OCI-LY3 (cell line): ENCODE measurements at regions not wholly inside any gene's neighbourhood (a gene's known extent, or its start where the extent isn't known, plus 50 kb on each side); places are given as distances from the start of the nearest gene placed in this dataset.

Experiments used
- H2AFZ ChIP-seq: fragments of 200-600, 300-600 bp; shearing (Covaris generic); 2 replicates; pipeline ENCODE4 v1.6.0; 2014; ENCODE audit warnings: antibody characterized with exemption, low read depth, low read length
- H3K27ac ChIP-seq: fragments of 200-600, 300-600 bp; sonication (generic); 2 replicates; pipeline ENCODE4 v1.5.1; 2014; ENCODE audit warnings: mild to moderate bottlenecking, low read length, moderate library complexity, mixed read lengths
- H3K27me3 ChIP-seq: fragments of 200-600, 300-600 bp; sonication (generic); 2 replicates; pipeline ENCODE4 v1.6.1; 2014; ENCODE audit warnings: low read depth, low read length, mixed read lengths
- H3K36me3 ChIP-seq: fragments of 200-600, 300-600 bp; sonication (generic); replicated peaks from 2 replicates; pipeline ENCODE3; 2014; ENCODE audit warnings: low read depth, low read length, mixed read lengths
- H3K4me1 ChIP-seq: fragments of 300-600, 200-600 bp; sonication (generic); 2 replicates; pipeline ENCODE4 v1.6.1; 2014; ENCODE audit warnings: low read length, mixed read lengths
- H3K4me2 ChIP-seq: fragments of 200-600, 300-600 bp; sonication (generic); 2 replicates; pipeline ENCODE4 v1.6.1; 2014; ENCODE audit warnings: low read length, mixed read lengths
- H3K4me3 ChIP-seq: fragments of 300-600, 200-600 bp; sonication (generic); 2 replicates; pipeline ENCODE4 v1.5.1; 2014; ENCODE audit warnings: antibody characterized with exemption, mild to moderate bottlenecking, low read length, moderate library complexity
- H3K79me2 ChIP-seq: fragments of 300-600, 200-600 bp; shearing (Covaris generic); 2 replicates; pipeline ENCODE4 v1.6.1; 2014; ENCODE audit warnings: mild to moderate bottlenecking, low read length, mixed read lengths
- H3K9ac ChIP-seq: fragments of 300-600, 200-600 bp; shearing (Covaris generic); 2 replicates; pipeline ENCODE4 v1.6.0; 2014; ENCODE audit warnings: mild to moderate bottlenecking, low read length, moderate library complexity
- H3K9me3 ChIP-seq: fragments of 200-600, 300-600 bp; shearing (Covaris generic); 2 replicates; pipeline ENCODE4 v1.6.1; 2014; ENCODE audit warnings: low read length, mixed read lengths; ENCODE audit not compliant: insufficient read depth
- H4K20me1 ChIP-seq: fragments of 200-600, 300-600 bp; sonication (generic); 2 replicates; pipeline ENCODE4 v1.6.1; 2016; ENCODE audit warnings: low read length, mixed read lengths; ENCODE audit not compliant: insufficient read depth
- CTCF ChIP-seq: fragments of 200-600, 300-600 bp; sonication (generic); IDR thresholded peaks from 2 replicates; pipeline ENCODE4 v1.5.1; 2014; ENCODE audit warnings: antibody characterized with exemption, low read length, low read depth
- EZH2phosphoT487 ChIP-seq: fragments of 200-600 bp; shearing (Covaris generic); IDR thresholded peaks from 2 replicates; pipeline ENCODE4 v1.6.1; 2018; ENCODE audit warnings: antibody characterized with exemption, mixed run types, low read depth

- TF ChIP-seq EZH2phosphoT487: no peak
- TF ChIP-seq CTCF: no peak
- Histone ChIP-seq H3K9ac (no peak overlapping the region), H3K27me3 (peaks cover 15% of the 10 kb centered on the region; the same call in 1 of the 2 replicates), H3K27ac (no peak overlapping the region), H3K36me3 (no peaks in the 10 kb centered on the region), H2AFZ (no peak overlapping the region), H3K9me3 (no peaks in the 10 kb centered on the region), H3K79me2 (no peaks in the 10 kb centered on the region), H3K4me3 (no peak overlapping the region), H4K20me1 (no peaks in the 10 kb centered on the region), H3K4me1 (no peaks in the 10 kb centered on the region), H3K4me2 (no peak overlapping the region)
Measured at GRCh38 chr10:78748235-78748533, 320.6 kb upstream of the ZMIZ1 start.

DNA sequence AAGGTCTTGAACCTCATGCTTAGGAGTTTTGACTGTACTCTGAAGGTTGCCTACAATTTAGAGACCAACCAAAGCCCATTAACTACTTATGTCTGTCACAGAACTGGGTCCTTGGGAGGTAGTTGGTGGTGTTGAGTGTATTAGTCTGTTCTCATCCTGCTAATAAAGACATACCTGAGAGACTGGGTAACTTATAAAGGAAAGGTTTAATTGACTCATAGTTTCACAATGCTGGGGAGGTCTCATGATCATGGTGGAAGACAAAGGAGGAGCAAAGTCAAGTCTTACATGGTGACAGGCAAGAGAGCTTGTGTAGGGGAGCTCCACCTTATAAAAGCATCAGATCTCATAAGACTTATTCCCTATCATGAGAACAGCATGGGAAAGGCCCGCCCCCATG is 319.6 kb upstream of the ZMIZ1 start:
- H3K9ac ChIP-seq: no peak overlapping the region
- peaks cover 20% of the 10 kb centered on the region for H3K27me3 ChIP-seq
- no peaks in the 10 kb centered on the region for H3K4me1 ChIP-seq
- no peak overlapping the region for H3K27ac ChIP-seq
- H4K20me1 ChIP-seq: no peaks in the 10 kb centered on the region
- no peak overlapping the region for H3K4me2 ChIP-seq
- no peaks in the 10 kb centered on the region for H3K9me3 ChIP-seq
- H3K4me3 ChIP-seq: no peak overlapping the region
- no peak overlapping the region for H2AFZ ChIP-seq
- H3K36me3 ChIP-seq: no peaks in the 10 kb centered on the region
- TF ChIP-seq CTCF (no peak), EZH2phosphoT487 (no peak)
- no peaks in the 10 kb centered on the region for H3K79me2 ChIP-seq

- Histone ChIP-seq H3K9me3 (no peaks in the 10 kb centered on the region), H3K4me3 (no peak overlapping the region), H3K36me3 (no peaks in the 10 kb centered on the region), H2AFZ (no peak overlapping the region), H3K27me3 (peaks cover 22% of the 10 kb centered on the region), H3K27ac (no peak overlapping the region), H3K9ac (no peak overlapping the region), H3K4me2 (no peak overlapping the region), H3K4me1 (no peaks in the 10 kb centered on the region), H4K20me1 (no peaks in the 10 kb centered on the region), H3K79me2 (no peaks in the 10 kb centered on the region)
- TF ChIP-seq CTCF (no peak), EZH2phosphoT487 (no peak)
Measured at GRCh38 chr10:78749898-78750297, 318.9 kb upstream of the ZMIZ1 start.

DNA sequence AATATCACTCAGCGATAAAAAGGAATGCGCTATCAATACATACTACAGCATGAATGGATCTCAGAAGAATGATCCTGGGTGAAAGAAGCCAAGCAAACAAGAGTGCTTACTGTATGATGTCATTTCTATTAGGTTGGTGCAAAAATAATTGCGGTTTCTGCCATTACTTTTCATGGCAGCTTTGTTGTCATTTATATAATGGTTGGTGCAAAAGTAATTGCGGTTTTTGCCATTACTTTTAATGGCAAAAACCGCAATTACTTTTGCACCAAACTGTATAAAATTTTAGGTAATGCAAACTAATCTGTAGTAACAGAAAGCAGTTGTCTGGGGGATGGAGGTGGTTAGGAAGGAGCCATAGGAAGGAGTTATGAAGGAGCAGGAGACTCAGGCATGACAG is 318.3 kb upstream of the ZMIZ1 start:
- Histone ChIP-seq H4K20me1 (no peaks in the 10 kb centered on the region), H3K9me3 (no peaks in the 10 kb centered on the region), H3K27ac (no peak overlapping the region), H3K79me2 (no peaks in the 10 kb centered on the region), H3K4me2 (no peak overlapping the region), H3K9ac (no peak overlapping the region), H3K4me1 (no peaks in the 10 kb centered on the region), H3K27me3 (peaks cover 27% of the 10 kb centered on the region), H2AFZ (no peak overlapping the region), H3K36me3 (no peaks in the 10 kb centered on the region), H3K4me3 (no peak overlapping the region)
- TF ChIP-seq CTCF (no peak), EZH2phosphoT487 (no peak)
